ENCODE measurements at regions not wholly inside any gene's neighbourhood (a gene's known extent, or its start where the extent isn't known, plus 50 kb on each side); places are given as distances from the start of the nearest gene placed in this dataset.
"Not testable (repeated sequence)": the region's sequence is repeated elsewhere in the genome, so short reads cannot be mapped to it uniquely, and the experiment has no call there.

- DNase-seq (ENCODE audit: low read depth) = no peak
These were observed 143.8 kb upstream of the PCLO start for GRCh38 chr7:83306502-83306901.

- no peak for DNase-seq (ENCODE audit: low read depth)
These were observed 142.3 kb upstream of the PCLO start for GRCh38 chr7:83305027-83305426.

GRCh38 chr7:83301416-83301815 lies 138.7 kb upstream of the PCLO start:
- DNase-seq (ENCODE audit: low read depth) = peak; percentile 3

GRCh38 chr7:83290211-83290610 lies 127.5 kb upstream of the PCLO start:
- DNase-seq (ENCODE audit: low read depth) = no peak

- no peak for DNase-seq (ENCODE audit: low read depth)
These were observed 126.8 kb upstream of the PCLO start for GRCh38 chr7:83289419-83289993.

- DNase-seq (ENCODE audit: low read depth) = no peak
These were observed 118.0 kb upstream of the PCLO start for GRCh38 chr7:83280671-83281070.

- no peak for DNase-seq (ENCODE audit: low read depth)
These were observed 113.6 kb upstream of the PCLO start for GRCh38 chr7:83276250-83276649.

GRCh38 chr7:83273699-83274098 lies 111.0 kb upstream of the PCLO start:
- DNase-seq (ENCODE audit: low read depth) = no peak

- DNase-seq (ENCODE audit: low read depth) = peak; percentile 10
These were observed 108.8 kb upstream of the PCLO start for GRCh38 chr7:83271212-83272099.

GRCh38 chr7:83270407-83270806 lies 107.7 kb upstream of the PCLO start:
- no peak for DNase-seq (ENCODE audit: low read depth)

GRCh38 chr7:83267141-83267631 lies 104.5 kb upstream of the PCLO start:
- no peak for DNase-seq (ENCODE audit: low read depth)

GRCh38 chr7:83263442-83264034 lies 100.9 kb upstream of the PCLO start:
- DNase-seq (ENCODE audit: low read depth) = not testable (repeated sequence)

- DNase-seq (ENCODE audit: low read depth) = no peak
These were observed 96.4 kb upstream of the PCLO start for GRCh38 chr7:83259064-83259463.

GRCh38 chr7:83248000-83248399 lies 85.3 kb upstream of the PCLO start:
- no peak for DNase-seq (ENCODE audit: low read depth)

GRCh38 chr7:83219231-83219630 lies 56.5 kb upstream of the PCLO start:
- DNase-seq (ENCODE audit: low read depth) = not testable (repeated sequence)

GRCh38 chr7:83212883-83213282 lies 50.2 kb upstream of the PCLO start:
- no peak for DNase-seq (ENCODE audit: low read depth)
